Naive thymus-derived CD8-positive, alpha-beta T cell (primary cell): ENCODE measurements at regions not wholly inside any gene's neighbourhood (a gene's known extent, or its start where the extent isn't known, plus 50 kb on each side); places are given as distances from the start of the nearest gene placed in this dataset.
"Not testable (repeated sequence)": the region's sequence is repeated elsewhere in the genome, so short reads cannot be mapped to it uniquely, and the experiment has no call there.

Experiments
- ATAC-seq, 2 donors: fragments of 150-1000 bp; cut with Tn5 transposase in 1 of 2; sonication (Bioruptor Pico), chemical (Tn5 transposase) in 1 of 2; 1 replicate in 1 of 2; 2 replicates in 1 of 2; pipeline ENCODE4 v1.10.0; 2021; ENCODE audit warnings: mild to moderate bottlenecking in 2 of 2, moderate library complexity in 2 of 2
- POLR2A ChIA-PET: fragments of 350-600 bp; sonication (Branson Sonifier 250); formaldehyde crosslinking; loops from one replicate; lab custom pipeline; 2021; ENCODE audit warnings: antibody characterized with exemption; lab: Charles Lee
- DNase-seq, 10 donors: peaks; one replicate each; pipeline versions ENCODE4 v3.0.0 to v3.0.0-alpha.2; 2020 to 2022
- H3K27ac Mint-ChIP-seq, 10 donors: one replicate each; pipeline ENCODE4 v1.8.0; 2020 to 2022; ENCODE audit warnings: mild to moderate bottlenecking in 10 of 10, mixed read lengths in 10 of 10, moderate library complexity in 4 of 10, inconsistent platforms in 1 of 10
- H3K27me3 Mint-ChIP-seq, 5 donors: one replicate each; pipeline ENCODE4 v1.8.0; 2021 to 2022; ENCODE audit warnings: mixed read lengths in 5 of 5
- H3K36me3 Mint-ChIP-seq, 3 donors: one replicate each; pipeline ENCODE4 v1.8.0; 2020 to 2022; ENCODE audit warnings: mixed read lengths in 3 of 3, mild to moderate bottlenecking in 2 of 3, inconsistent platforms in 1 of 3
- H3K4me1 Mint-ChIP-seq, 4 donors: one replicate each; pipeline ENCODE4 v1.8.0; 2021 to 2022; ENCODE audit warnings: mixed read lengths in 4 of 4
- H3K4me3 Mint-ChIP-seq, 10 donors: one replicate each; pipeline ENCODE4 v1.8.0; 2020 to 2022; ENCODE audit warnings: mild to moderate bottlenecking in 10 of 10, mixed read lengths in 10 of 10, moderate library complexity in 6 of 10, inconsistent platforms in 1 of 10
- H3K9me3 Mint-ChIP-seq, 9 donors: one replicate each; pipeline ENCODE4 v1.8.0; 2020 to 2022; ENCODE audit warnings: mixed read lengths in 9 of 9, mild to moderate bottlenecking in 3 of 9, inconsistent platforms in 1 of 9, moderate library complexity in 1 of 9

DNA sequence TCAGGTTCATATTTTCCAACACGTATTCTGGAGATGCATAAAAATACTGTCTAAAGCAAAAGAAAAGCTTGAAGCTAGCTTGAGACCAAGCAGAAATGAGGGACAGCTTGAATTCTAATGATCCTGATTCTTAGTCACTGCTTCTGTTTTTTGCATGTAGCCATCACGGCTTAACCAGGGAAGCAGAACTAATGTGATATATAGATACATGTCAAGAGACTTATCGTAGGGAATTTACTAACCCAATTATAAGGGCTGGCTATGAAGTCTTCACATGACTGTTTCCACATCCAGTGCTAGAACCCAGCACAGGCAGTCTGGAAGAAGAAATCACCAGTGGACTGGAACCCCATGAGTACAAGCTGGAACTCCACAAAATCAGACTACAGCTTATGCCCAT lies 85.2 kb upstream of the SLIT2 start:
- H3K27me3 Mint-ChIP-seq: no peaks in the 10 kb centered on the region
- H3K9me3 Mint-ChIP-seq: peaks cover 0 to 16% (median 2%) of the 10 kb centered on the region in 9 donors
- POLR2A ChIA-PET: no interaction called here
- ATAC-seq: no peak
- no peak overlapping the region for H3K27ac Mint-ChIP-seq
- no peaks in the 10 kb centered on the region for H3K36me3 Mint-ChIP-seq
- no peaks in the 10 kb centered on the region for H3K4me1 Mint-ChIP-seq
- no peak overlapping the region for H3K4me3 Mint-ChIP-seq
- no peak for DNase-seq

DNA sequence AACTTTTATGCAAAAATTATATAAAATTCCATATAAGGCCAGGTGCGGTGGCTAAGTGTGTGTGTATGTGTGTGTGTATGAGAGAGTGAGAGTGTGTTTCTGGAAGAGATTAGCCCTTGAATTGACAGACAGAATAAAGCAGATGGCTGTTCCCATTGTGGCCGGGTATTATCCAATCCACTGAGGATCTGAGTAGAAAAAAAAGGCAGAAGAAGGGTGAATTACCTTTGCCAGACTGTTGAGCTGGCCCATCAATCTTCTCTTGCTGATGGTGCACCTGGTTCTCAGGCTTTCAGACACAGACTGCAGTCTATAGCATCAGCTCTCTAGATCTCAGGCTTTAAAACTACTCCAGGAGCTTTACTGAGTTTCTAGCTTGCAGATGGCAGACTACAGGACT lies 92.2 kb upstream of the SLIT2 start:
- H3K36me3 Mint-ChIP-seq: no peaks in the 10 kb centered on the region
- POLR2A ChIA-PET: no interaction called here
- DNase-seq (no peak), ATAC-seq (no peak)
- H3K4me3 Mint-ChIP-seq: no peak overlapping the region
- no peaks in the 10 kb centered on the region for H3K27me3 Mint-ChIP-seq
- H3K4me1 Mint-ChIP-seq: no peaks in the 10 kb centered on the region
- no peak overlapping the region for H3K27ac Mint-ChIP-seq
- peaks cover 0 to 35% (median 6%) of the 10 kb centered on the region in 9 donors for H3K9me3 Mint-ChIP-seq

- POLR2A ChIA-PET: no interaction called here
- Mint-ChIP-seq H3K4me1 (no peaks in the 10 kb centered on the region), H3K36me3 (no peaks in the 10 kb centered on the region), H3K27ac (no peak overlapping the region), H3K27me3 (no peaks in the 10 kb centered on the region), H3K9me3 (peaks cover 0 to 28% (median 6%) of the 10 kb centered on the region in 9 donors), H3K4me3 (no peak overlapping the region)
- no peak for ATAC-seq
- DNase-seq: no peak
Observed at GRCh38 chr4:20158195-20158594, 93.5 kb upstream of the SLIT2 start.

DNA sequence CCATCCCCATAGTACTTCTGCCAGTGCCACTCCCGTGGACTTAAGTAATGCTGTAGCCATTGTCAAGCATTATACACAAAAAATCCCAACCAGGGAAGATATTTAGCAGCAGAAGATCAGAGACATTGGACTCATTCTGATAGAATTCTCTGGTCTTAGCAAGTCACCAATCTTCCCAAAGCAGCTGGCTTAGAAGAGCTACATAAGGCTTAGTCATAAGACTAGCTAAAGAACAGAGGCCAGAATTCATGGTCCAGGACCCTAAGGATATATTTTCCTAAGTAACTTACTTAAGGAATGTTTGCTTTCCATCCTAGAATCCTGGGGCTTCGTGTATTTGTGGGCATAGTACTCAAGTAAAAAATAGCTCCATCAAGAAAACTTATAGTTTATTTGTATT lies 100.3 kb upstream of the SLIT2 start:
- Mint-ChIP-seq H3K27me3 (no peaks in the 10 kb centered on the region), H3K4me1 (no peaks in the 10 kb centered on the region), H3K4me3 (no peak overlapping the region), H3K27ac (no peak overlapping the region), H3K36me3 (no peaks in the 10 kb centered on the region), H3K9me3 (peaks cover 0 to 24% (median 7%) of the 10 kb centered on the region in 9 donors)
- DNase-seq (no peak), ATAC-seq (no peak)
- POLR2A ChIA-PET: no interaction called here

- DNase-seq, H3K27me3 Mint-ChIP-seq, H3K27ac Mint-ChIP-seq, H3K4me1 Mint-ChIP-seq, POLR2A ChIA-PET, ATAC-seq, H3K36me3 Mint-ChIP-seq, H3K4me3 Mint-ChIP-seq: not testable (repeated sequence)
- H3K9me3 Mint-ChIP-seq: peaks cover 6 to 28% (median 17%) of the 10 kb centered on the region in 9 donors
Observed at GRCh38 chr4:20149143-20149542, 102.6 kb upstream of the SLIT2 start.

- no peak overlapping the region for H3K27ac Mint-ChIP-seq
- peaks cover 0 to 14% (median 0%) of the 10 kb centered on the region in 3 donors for H3K36me3 Mint-ChIP-seq
- no peaks in the 10 kb centered on the region for H3K27me3 Mint-ChIP-seq
- peaks cover 12 to 37% (median 16%) of the 10 kb centered on the region in 9 donors for H3K9me3 Mint-ChIP-seq
- POLR2A ChIA-PET: no interaction called here
- no peak for DNase-seq
- no peak overlapping the region for H3K4me3 Mint-ChIP-seq
- no peaks in the 10 kb centered on the region for H3K4me1 Mint-ChIP-seq
- ATAC-seq: no peak
Observed at GRCh38 chr4:20137176-20137575, 114.5 kb upstream of the SLIT2 start.

GRCh38 chr4:20127626-20128025 lies 124.1 kb upstream of the SLIT2 start:
- Mint-ChIP-seq H3K27ac (no peak overlapping the region), H3K27me3 (no peaks in the 10 kb centered on the region), H3K4me1 (no peaks in the 10 kb centered on the region), H3K36me3 (no peaks in the 10 kb centered on the region), H3K9me3 (peaks cover 0 to 6% (median 0%) of the 10 kb centered on the region in 9 donors), H3K4me3 (no peak overlapping the region)
- DNase-seq: no peak
- no peak for ATAC-seq
- POLR2A ChIA-PET: no interaction called here

- ATAC-seq (no peak), DNase-seq (no peak)
- Mint-ChIP-seq H3K4me3 (no peak overlapping the region), H3K4me1 (no peaks in the 10 kb centered on the region), H3K27me3 (no peaks in the 10 kb centered on the region), H3K27ac (no peak overlapping the region), H3K9me3 (peaks cover 0 to 3% (median 0%) of the 10 kb centered on the region in 9 donors), H3K36me3 (no peaks in the 10 kb centered on the region)
- POLR2A ChIA-PET: no interaction called here
Observed at GRCh38 chr4:20126906-20127305, 124.8 kb upstream of the SLIT2 start.

GRCh38 chr4:20124317-20125026 lies 127.2 kb upstream of the SLIT2 start:
- Mint-ChIP-seq H3K27ac (no peak overlapping the region), H3K36me3 (no peaks in the 10 kb centered on the region), H3K27me3 (no peaks in the 10 kb centered on the region), H3K9me3 (peaks cover 0 to 3% (median 0%) of the 10 kb centered on the region in 9 donors), H3K4me1 (no peaks in the 10 kb centered on the region), H3K4me3 (no peak overlapping the region)
- POLR2A ChIA-PET: no interaction called here
- ATAC-seq (no peak), DNase-seq (no peak)

- Mint-ChIP-seq H3K4me3 (no peak overlapping the region), H3K27me3 (no peaks in the 10 kb centered on the region), H3K9me3 (peaks cover 0 to 18% (median 4%) of the 10 kb centered on the region in 9 donors), H3K4me1 (no peaks in the 10 kb centered on the region), H3K36me3 (no peaks in the 10 kb centered on the region), H3K27ac (no peak overlapping the region)
- no peak for ATAC-seq
- no peak for DNase-seq
- POLR2A ChIA-PET: no interaction called here
Observed at GRCh38 chr4:20122198-20122988, 129.3 kb upstream of the SLIT2 start.

GRCh38 chr4:20119141-20119540 lies 132.6 kb upstream of the SLIT2 start:
- H3K27ac Mint-ChIP-seq: no peak overlapping the region

GRCh38 chr4:20109391-20109790 lies 142.3 kb upstream of the SLIT2 start:
- Mint-ChIP-seq H3K36me3 (no peaks in the 10 kb centered on the region), H3K27me3 (no peaks in the 10 kb centered on the region), H3K27ac (no peak overlapping the region), H3K4me1 (no peaks in the 10 kb centered on the region), H3K9me3 (peaks cover 2 to 31% (median 11%) of the 10 kb centered on the region in 9 donors), H3K4me3 (no peak overlapping the region)
- ATAC-seq (no peak), DNase-seq (no peak)
- POLR2A ChIA-PET: no interaction called here

More at GRCh38 chr4:20119141-20119540, 132.6 kb upstream of the SLIT2 start:
- no peak overlapping the region for H3K4me3 Mint-ChIP-seq
- no peak for DNase-seq
- ATAC-seq: no peak
- no peaks in the 10 kb centered on the region for H3K36me3 Mint-ChIP-seq
- POLR2A ChIA-PET: no interaction called here
- no peaks in the 10 kb centered on the region for H3K4me1 Mint-ChIP-seq
- H3K9me3 Mint-ChIP-seq: peaks cover 0 to 22% (median 7%) of the 10 kb centered on the region in 9 donors
- H3K27me3 Mint-ChIP-seq: no peaks in the 10 kb centered on the region

- POLR2A ChIA-PET: no interaction called here
- Mint-ChIP-seq H3K9me3 (peaks cover 2 to 22% (median 11%) of the 10 kb centered on the region in 9 donors), H3K27me3 (no peaks in the 10 kb centered on the region), H3K27ac (no peak overlapping the region), H3K36me3 (no peaks in the 10 kb centered on the region), H3K4me1 (no peaks in the 10 kb centered on the region), H3K4me3 (no peak overlapping the region)
- ATAC-seq (no peak), DNase-seq (no peak)
Observed at GRCh38 chr4:20106921-20107320, 144.8 kb upstream of the SLIT2 start.
